NCI-H1105 (cell line): ENCODE measurements at regions not wholly inside any gene's neighbourhood (a gene's known extent, or its start where the extent isn't known, plus 50 kb on each side); places are given as distances from the start of the nearest gene placed in this dataset.

Experiments
- DNase-seq: peaks from one replicate; lab custom pipeline; 2025; lab: John Stamatoyannopoulos, UW

GRCh38 chr22:34992672-34993071, 73.3 kb upstream of the ISX start:
- DNase-seq, result no peak

DNA sequence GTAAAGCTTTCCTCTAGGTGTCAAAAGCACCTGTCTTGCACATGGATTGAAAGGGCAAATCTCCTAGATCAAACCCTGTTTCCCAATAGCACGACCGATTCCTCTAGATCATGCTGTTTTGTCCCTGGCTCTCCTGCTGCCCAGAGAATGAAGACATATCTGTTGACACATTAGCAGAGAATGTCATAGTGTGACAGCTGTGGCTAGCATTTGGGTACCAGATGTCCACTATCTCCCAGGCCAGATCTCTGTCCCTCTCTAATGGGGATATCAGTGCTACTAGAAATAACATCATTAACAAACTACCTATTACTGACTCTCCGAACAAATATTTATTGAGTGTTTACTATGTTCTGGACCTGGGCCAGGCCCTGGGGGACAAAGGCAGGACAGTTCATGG, 72.4 kb upstream of the ISX start:
- no peak for DNase-seq

- DNase-seq, result no peak
These were observed 68.2 kb upstream of the ISX start for GRCh38 chr22:34997633-34998299.

GRCh38 chr22:34998921-34999320, 67.0 kb upstream of the ISX start:
- DNase-seq, result no peak

DNA sequence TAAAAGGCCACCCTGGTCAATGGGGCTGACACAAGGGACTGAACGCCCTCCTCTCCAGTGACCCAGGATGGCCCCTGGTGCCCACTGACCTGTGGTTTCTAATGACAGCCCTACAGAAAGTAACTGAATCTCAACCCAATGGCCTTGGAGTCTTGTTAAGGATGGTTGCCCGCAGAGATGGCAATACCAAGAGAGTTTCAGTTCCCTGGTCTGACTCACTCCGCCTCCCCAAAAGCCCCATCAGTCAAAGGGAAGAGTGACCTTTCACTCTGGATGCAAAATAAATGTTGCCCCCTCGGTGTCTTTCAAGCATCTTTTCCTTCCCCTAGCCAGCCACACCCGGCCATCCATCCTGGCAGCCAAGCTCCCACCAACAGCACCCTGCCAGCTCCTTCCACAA, 57.7 kb upstream of the ISX start:
- DNase-seq, result no peak

GRCh38 chr22:35010543-35010942, 55.4 kb upstream of the ISX start:
- no peak for DNase-seq

GRCh38 chr22:35014812-35015211, 51.1 kb upstream of the ISX start:
- no peak for DNase-seq
